Large intestine (tissue), 3 donors: ENCODE measurements at regions not wholly inside any gene's neighbourhood (a gene's known extent, or its start where the extent isn't known, plus 50 kb on each side); places are given as distances from the start of the nearest gene placed in this dataset.
"Not testable (repeated sequence)": the region's sequence is repeated elsewhere in the genome, so short reads cannot be mapped to it uniquely, and the experiment has no call there.

Experiments used
- DNase-seq, 2 donors: peaks; one replicate each; pipeline versions ENCODE4 v3.0.0 to v3.0.0-alpha.2; 2013
- H3K27ac ChIP-seq: one replicate; pipeline ENCODE4 v1.5.1; 2013; ENCODE audit warnings: low read length
- H3K27me3 ChIP-seq: 2 replicates; pipeline ENCODE4 v1.6.1; 2013; ENCODE audit warnings: low read length; ENCODE audit not compliant: control insufficient read depth, insufficient read depth
- H3K36me3 ChIP-seq: 2 replicates; pipeline ENCODE4 v1.6.1; 2013; ENCODE audit warnings: low read length; ENCODE audit not compliant: control insufficient read depth, insufficient read depth
- H3K4me1 ChIP-seq: one replicate; pipeline ENCODE4 v1.6.1; 2013; ENCODE audit warnings: low read length; ENCODE audit not compliant: control insufficient read depth, insufficient read depth
- H3K4me3 ChIP-seq: one replicate; pipeline ENCODE4 v1.5.1; 2013; ENCODE audit warnings: low read length
- H3K9me3 ChIP-seq: one replicate; pipeline ENCODE4 v1.6.1; 2013; ENCODE audit warnings: mild to moderate bottlenecking, low read depth, low read length, moderate library complexity; ENCODE audit not compliant: control insufficient read depth
- WGBS: methylation state at CpG from one replicate; pipeline ENCODE4 v1.1.5; 2013; ENCODE audit warnings: low lambda C conversion rate; ENCODE audit not compliant: insufficient coverage; 5-methylcytosine and 5-hydroxymethylcytosine counted together

DNA sequence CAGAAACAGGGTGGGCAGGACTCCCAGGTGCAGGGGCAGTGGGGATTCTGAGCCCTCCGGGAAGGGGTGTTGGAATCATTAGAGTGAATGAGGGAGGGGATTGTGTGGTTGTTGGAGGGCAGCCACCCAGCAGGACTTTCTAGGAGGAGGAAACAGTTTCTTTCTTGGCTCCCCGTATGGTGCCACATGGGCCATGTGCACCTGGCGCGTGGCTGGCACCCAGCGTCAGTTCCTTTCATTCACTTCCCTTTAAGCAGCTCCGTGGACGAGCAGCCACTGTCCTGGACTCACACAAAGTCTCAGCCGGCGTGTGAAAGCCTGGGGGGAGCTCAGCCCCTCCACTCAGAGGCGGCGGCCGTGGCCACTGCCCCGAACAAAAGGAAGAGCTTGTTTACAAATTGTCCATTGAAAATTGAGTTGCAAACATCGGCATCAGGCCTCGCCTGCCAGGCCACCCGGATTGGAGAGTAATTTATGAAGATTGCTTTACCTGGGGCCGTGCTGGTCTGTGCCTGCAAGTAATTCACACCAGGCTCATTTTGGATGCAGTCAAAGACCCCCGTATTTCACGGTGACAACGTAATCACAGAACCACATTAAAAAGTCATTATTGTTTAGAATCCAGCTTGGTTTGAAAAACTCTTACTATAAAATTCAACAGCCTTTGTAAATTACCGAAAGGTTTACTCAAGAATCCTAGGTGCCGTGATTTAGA is 101.7 kb upstream of the C14orf180 start:
- Histone ChIP-seq H3K27me3 (peaks cover 7% of the 10 kb centered on the region), H3K27ac (no peak overlapping the region), H3K9me3 (peaks cover 8% of the 10 kb centered on the region), H3K4me3 (no peak overlapping the region), H3K36me3 (no peaks in the 10 kb centered on the region), H3K4me1 (no peaks in the 10 kb centered on the region)
- DNase-seq = no peak
- WGBS = no CpG with 5 or more reads among the region's 22 CpGs

DNA sequence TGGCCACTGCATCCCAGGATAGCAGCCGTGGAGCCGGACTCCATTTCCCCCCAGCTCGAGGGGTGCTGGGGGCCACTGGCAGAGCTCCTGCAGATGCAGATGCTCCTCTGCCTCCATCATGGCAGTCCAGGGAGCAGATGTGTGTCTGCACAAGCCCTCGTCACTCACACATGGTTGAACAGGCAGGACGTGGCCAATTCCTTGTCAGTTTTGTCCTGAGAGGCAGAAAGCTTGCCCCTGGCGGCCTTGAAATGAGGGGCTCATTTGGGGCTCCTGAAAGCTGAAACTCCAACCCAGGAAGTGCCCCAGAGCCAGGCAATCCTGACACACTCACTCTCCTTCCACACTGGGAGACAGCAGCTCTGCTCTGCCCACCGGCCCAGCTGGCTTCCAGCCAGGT is 100.9 kb upstream of the C14orf180 start:
- Histone ChIP-seq H3K27ac (no peak overlapping the region), H3K4me3 (no peak overlapping the region), H3K4me1 (no peaks in the 10 kb centered on the region), H3K9me3 (peaks cover 8% of the 10 kb centered on the region), H3K36me3 (no peaks in the 10 kb centered on the region), H3K27me3 (peaks cover 5% of the 10 kb centered on the region)
- no CpG with 5 or more reads among the region's 7 CpGs for WGBS
- DNase-seq = no peak

DNA sequence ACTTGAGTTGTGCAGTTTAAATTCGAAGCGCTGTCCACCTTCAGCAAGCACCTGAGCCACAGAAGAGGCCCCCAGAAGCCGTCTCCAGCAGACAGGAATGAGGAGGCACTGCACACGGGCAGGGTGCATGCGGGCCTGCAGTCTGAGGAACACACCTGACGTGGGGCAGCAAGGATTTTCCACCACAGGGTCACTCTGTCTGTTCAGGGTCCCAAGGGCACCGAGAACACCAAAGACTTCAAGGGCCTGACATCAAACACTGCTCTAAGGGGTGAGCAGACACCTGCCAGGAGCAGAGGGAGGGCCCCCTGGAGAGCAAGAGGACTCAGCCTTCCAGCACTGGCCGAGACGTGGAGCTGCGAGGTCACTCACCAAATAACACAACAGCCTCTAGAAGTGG is 99.7 kb upstream of the C14orf180 start:
- WGBS = no CpG with 5 or more reads among the region's 10 CpGs
- H3K9me3 ChIP-seq = peaks cover 8% of the 10 kb centered on the region
- DNase-seq = no peak
- H3K36me3 ChIP-seq = no peaks in the 10 kb centered on the region
- H3K27ac ChIP-seq = no peak overlapping the region
- no peaks in the 10 kb centered on the region for H3K4me1 ChIP-seq
- no peak overlapping the region for H3K4me3 ChIP-seq
- H3K27me3 ChIP-seq = no peaks in the 10 kb centered on the region

DNA sequence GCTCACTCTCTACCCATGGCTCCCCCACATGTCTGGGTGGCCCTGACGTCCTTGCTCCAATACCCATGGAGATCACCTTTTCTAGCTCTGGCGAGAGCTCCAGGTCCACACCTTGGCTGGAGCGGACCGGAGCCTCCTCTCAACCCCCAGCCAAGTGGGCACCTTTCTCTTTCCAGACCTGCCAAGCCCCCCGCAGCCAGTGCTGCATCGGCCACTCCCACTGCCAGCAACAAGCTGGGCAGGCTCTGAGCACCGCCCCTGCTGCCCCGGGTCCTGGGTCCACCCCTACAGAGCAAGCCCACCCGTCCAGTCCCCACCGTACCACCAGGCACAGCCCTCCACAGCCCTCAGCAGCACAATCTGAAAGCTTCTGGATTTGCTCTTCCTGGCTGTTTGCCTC is 98.2 kb upstream of the C14orf180 start:
- H3K4me1 ChIP-seq = no peaks in the 10 kb centered on the region
- H3K9me3 ChIP-seq = peaks cover 8% of the 10 kb centered on the region
- no peaks in the 10 kb centered on the region for H3K27me3 ChIP-seq
- no peak for DNase-seq
- H3K4me3 ChIP-seq = no peak overlapping the region
- no peaks in the 10 kb centered on the region for H3K36me3 ChIP-seq
- WGBS = no CpG with 5 or more reads among the region's 10 CpGs
- no peak overlapping the region for H3K27ac ChIP-seq

DNA sequence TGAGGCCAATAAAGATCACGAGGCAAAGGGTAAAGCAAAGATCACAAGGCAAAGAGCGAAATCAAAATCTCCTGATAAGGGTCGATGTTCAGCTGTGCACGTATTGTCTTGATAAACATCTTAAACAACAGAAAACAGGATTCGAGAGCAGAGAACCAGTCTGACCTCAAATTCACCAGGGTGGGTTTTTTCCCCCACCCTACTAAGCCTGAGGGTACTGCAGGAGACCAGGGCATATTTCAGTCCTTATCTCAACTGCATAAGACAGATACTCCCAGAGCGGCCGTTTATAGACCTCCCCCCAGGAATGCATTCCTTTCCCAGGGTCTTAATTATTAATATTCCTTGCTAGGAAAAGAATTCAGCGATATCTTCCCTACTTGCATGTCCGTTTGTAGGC is 97.5 kb upstream of the C14orf180 start:
- WGBS = 93% methylated on average over 3 of the region's 9 CpGs
- H3K9me3 ChIP-seq, H3K27ac ChIP-seq: not testable (repeated sequence)

DNA sequence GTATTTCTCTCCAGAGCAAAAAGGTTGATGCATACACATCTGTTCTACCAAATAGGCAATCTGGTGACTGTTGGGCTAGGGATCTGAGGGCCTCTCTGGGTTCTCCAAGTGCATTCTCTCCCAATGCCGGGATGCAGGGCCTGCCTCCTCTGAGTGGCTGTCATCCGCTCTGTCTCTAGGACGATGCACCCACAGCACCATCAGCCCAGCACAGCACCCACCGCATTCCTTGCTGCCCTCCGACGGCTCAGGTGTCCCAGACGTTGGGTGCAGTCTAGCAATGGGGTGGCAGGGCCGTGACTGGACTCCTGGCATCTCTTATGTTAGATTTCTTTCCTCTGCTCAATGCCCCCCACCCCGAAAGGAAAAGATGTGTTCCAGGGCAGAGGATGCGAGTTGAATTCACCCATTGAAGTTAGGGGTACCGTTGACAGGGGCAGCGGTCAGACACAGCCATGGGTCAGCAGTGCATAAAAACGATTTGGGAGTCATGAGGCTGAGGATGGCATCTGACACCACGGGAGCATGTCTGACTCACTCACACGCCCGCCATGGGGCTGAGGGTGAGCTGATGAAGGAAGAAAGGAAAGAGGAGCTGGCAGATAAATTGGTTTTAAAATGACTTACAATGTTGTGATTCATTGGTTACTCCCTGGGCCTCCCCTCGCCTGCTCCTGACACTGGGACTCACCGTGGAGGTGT is 93.2 kb upstream of the C14orf180 start:
- H3K36me3 ChIP-seq = no peaks in the 10 kb centered on the region
- no peak overlapping the region for H3K4me3 ChIP-seq
- no peak overlapping the region for H3K27ac ChIP-seq
- no peak for DNase-seq
- WGBS = no CpG with 5 or more reads among the region's 18 CpGs
- no peaks in the 10 kb centered on the region for H3K4me1 ChIP-seq
- H3K27me3 ChIP-seq = no peaks in the 10 kb centered on the region
- H3K9me3 ChIP-seq = peaks cover 2% of the 10 kb centered on the region

More for the DNA sequence above, 97.5 kb upstream of the C14orf180 start:
- not testable (repeated sequence) for H3K36me3 ChIP-seq, H3K4me3 ChIP-seq, H3K4me1 ChIP-seq, DNase-seq, H3K27me3 ChIP-seq

DNA sequence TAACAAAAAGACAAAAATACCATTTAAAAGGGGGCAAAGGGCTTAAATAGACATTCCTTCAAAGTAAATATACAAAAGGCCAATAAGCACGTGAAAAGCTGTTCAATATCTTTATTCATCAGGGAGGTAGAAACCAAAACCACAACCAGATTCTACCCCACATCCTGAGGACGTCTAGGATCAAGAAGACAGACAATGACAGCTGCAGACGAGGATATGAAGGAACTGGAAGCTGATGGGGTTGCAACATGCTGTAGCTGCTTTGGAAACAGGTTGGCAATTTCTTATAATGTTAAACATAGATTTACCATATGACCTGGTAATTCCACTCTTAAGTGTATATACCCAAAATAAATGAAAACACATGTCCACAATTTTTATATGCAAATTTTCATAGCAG is 85.1 kb upstream of the C14orf180 start:
- no peak overlapping the region for H3K27ac ChIP-seq
- peaks cover 2% of the 10 kb centered on the region for H3K9me3 ChIP-seq
- WGBS = no CpG with 5 or more reads among the region's 3 CpGs
- DNase-seq = no peak
- no peak overlapping the region for H3K4me3 ChIP-seq
- no peaks in the 10 kb centered on the region for H3K27me3 ChIP-seq
- H3K4me1 ChIP-seq = no peaks in the 10 kb centered on the region
- H3K36me3 ChIP-seq = no peaks in the 10 kb centered on the region

DNA sequence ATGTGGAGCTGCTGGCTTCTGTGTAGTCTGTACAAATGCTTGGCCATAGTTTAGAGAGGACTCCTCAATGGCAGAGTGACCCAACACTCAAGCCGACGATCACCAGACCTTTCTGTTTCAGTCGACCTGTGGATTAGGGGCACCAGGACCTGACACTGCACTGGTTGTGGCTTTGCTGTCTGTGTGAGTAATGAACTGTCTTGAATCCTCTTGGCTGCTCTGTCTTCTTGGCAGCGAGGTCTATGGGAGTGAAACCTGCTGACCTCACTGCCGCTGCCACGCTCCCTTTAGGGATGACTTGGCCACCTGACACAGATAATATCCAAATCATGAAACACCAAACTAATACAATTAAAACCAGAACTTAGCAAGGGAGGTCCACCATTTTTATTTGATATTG is 83.5 kb upstream of the C14orf180 start:
- WGBS = no CpG with 5 or more reads among the region's 6 CpGs
- DNase-seq = no peak
- H3K36me3 ChIP-seq = no peaks in the 10 kb centered on the region

DNA sequence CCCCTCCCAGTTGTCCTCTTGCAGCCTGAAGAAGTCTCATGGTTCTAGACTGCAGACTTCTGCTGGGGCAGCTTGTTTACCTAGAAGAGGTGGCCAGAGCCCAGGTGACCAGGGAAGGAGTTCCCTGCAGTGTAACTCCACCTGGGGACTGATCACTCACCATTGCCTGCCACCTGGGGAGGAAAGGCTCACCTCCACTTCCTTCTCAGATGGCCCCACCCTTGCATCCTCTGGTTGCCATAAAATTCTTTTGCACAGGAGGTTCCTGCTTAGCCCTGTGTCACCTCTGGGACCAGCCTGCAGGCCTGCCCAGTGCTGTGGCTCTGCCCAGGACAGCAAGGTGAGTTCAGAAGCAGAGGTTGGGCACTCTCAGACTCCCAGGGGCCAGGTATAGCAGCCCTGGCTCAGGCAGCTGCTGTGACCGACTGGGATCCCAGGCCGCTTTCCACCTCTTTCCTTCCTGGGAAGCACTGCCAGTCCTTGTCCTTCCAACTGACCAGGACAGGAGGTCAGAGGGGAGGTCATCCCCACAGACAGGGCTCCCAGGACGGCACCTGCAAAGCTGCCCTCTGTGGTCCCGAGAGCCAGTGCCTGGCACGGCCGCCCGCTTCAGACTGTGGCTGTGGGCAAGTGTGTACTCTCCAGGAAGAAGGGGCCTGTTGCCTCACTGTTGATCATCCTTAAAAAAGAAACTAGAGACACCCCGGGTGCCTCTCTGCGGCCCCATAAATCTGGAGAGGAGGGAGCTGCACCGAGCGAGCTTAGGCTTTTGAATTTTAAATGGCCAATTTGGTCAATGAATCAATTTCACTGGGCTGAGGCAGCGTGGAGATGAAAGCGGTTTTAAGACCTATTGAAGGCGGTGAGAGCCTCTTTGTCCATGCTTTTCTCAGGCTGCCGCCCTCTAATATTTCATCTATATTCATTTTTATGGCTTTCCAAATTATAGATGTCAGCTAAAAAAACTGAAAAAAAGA is 79.5 kb upstream of the C14orf180 start:
- DNase-seq = no peak
- no CpG with 5 or more reads among the region's 15 CpGs for WGBS

More for the DNA sequence above, 83.5 kb upstream of the C14orf180 start:
- H3K27ac ChIP-seq = no peak overlapping the region
- H3K4me3 ChIP-seq = no peak overlapping the region
- no peaks in the 10 kb centered on the region for H3K27me3 ChIP-seq
- peaks cover 2% of the 10 kb centered on the region for H3K9me3 ChIP-seq
- no peaks in the 10 kb centered on the region for H3K4me1 ChIP-seq

DNA sequence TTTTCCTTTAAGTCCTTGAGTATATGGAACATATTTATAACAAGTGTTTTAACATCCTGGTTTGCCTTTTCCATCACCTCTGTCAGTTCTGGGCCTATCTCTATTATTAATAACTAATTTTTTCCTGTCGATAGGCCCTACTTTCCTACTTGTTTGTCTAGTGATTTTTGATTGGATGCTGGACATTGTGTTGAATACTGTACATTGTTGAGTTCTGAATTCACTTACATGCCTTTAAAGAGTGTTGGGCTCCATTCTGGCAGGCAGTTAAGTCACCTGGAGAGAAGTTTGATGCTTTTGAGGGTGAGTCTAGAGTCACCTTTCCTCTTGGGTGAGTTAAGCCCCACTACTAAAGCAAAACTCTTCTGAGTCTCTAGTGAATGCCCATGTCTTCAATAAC is 77.5 kb upstream of the C14orf180 start:
- Histone ChIP-seq H3K36me3 (no peaks in the 10 kb centered on the region), H3K9me3 (peaks cover 3% of the 10 kb centered on the region), H3K4me1 (no peaks in the 10 kb centered on the region), H3K27me3 (no peaks in the 10 kb centered on the region), H3K27ac (no peak overlapping the region), H3K4me3 (no peak overlapping the region)
- WGBS = no CpG with 5 or more reads among the region's 1 CpG
- no peak for DNase-seq

More for the DNA sequence above, 79.5 kb upstream of the C14orf180 start:
- Histone ChIP-seq H3K36me3 (no peaks in the 10 kb centered on the region), H3K9me3 (peaks cover 6% of the 10 kb centered on the region), H3K4me3 (no peak overlapping the region), H3K4me1 (no peaks in the 10 kb centered on the region), H3K27me3 (no peaks in the 10 kb centered on the region), H3K27ac (no peak overlapping the region)
